ENCODE measurements at regions not wholly inside any gene's neighbourhood (a gene's known extent, or its start where the extent isn't known, plus 50 kb on each side); places are given as distances from the start of the nearest gene placed in this dataset.

DNA sequence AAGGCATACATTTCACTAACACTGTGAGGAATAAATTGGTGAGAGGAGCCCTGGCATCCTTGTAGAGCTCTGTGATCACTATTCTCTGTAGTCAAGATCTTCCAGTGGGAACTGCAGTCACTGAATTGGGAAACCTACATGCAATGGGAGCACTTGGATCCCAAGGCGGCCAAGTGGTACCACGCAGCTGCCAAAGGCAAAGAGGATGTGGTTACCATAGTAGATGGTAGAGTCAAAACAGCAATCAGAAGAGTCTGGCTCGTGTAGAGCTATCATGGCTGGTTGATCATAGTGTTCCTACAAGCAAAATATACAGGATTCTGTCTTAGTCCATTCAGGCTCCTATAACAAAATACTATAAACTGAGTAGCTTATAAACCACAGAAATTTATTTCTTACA is 849.7 kb downstream of the ROBO2 start:
- no peaks in the 10 kb centered on the region for H3K27me3 ChIP-seq (ENCODE audit: low read length)
- no peak overlapping the region for H3K27ac ChIP-seq (ENCODE audit: low read depth, low read length)
- no peak overlapping the region for H3K4me2 ChIP-seq (ENCODE audit: low read depth, low read length, poor library complexity, severe bottlenecking)
- H3K36me3 ChIP-seq (ENCODE audit: low read length) = no peaks in the 10 kb centered on the region
- H3K79me2 ChIP-seq (ENCODE audit: insufficient read depth, low read length) = no peaks in the 10 kb centered on the region
- H3F3A ChIP-seq (ENCODE audit: insufficient read depth) = no peaks in the 10 kb centered on the region
- H3K4me3 ChIP-seq (ENCODE audit: insufficient read depth, low read length, poor library complexity, severe bottlenecking) = no peak overlapping the region
- no peak for TF ChIP-seq EZH2phosphoT487 (conservative IDR thresholded peaks at IDR 0.05; ENCODE audit: low read length)
- TF ChIP-seq CTCF (IDR thresholded peaks at IDR 0.05; ENCODE audit: insufficient read depth, low read length, poor library complexity, severe bottlenecking) = no peak
- H4K20me1 ChIP-seq (ENCODE audit: low read depth, low read length) = no peaks in the 10 kb centered on the region
- no peaks in the 10 kb centered on the region for H3K9me2 ChIP-seq (replicated peaks; ENCODE audit: insufficient read depth, low read length)
- no peak overlapping the region for H3K9ac ChIP-seq (ENCODE audit: low read length)
- no peak overlapping the region for H2AFZ ChIP-seq (ENCODE audit: low read depth, low read length, severe bottlenecking)
- no peaks in the 10 kb centered on the region for H3K9me3 ChIP-seq (ENCODE audit: insufficient read depth, low read length)

- no peaks in the 10 kb centered on the region for H3K27me3 ChIP-seq (ENCODE audit: low read length)
- no peaks in the 10 kb centered on the region for H3K36me3 ChIP-seq (ENCODE audit: low read length)
- no peak for TF ChIP-seq EZH2phosphoT487 (conservative IDR thresholded peaks at IDR 0.05; ENCODE audit: low read length)
- no peak for TF ChIP-seq CTCF (IDR thresholded peaks at IDR 0.05; ENCODE audit: insufficient read depth, low read length, poor library complexity, severe bottlenecking)
- H3K79me2 ChIP-seq (ENCODE audit: insufficient read depth, low read length) = no peaks in the 10 kb centered on the region
- H4K20me1 ChIP-seq (ENCODE audit: low read depth, low read length) = no peaks in the 10 kb centered on the region
- no peaks in the 10 kb centered on the region for H3K9me2 ChIP-seq (replicated peaks; ENCODE audit: insufficient read depth, low read length)
- no peak overlapping the region for H3K4me3 ChIP-seq (ENCODE audit: insufficient read depth, low read length, poor library complexity, severe bottlenecking)
- H2AFZ ChIP-seq (ENCODE audit: low read depth, low read length, severe bottlenecking) = no peak overlapping the region
- H3K4me2 ChIP-seq (ENCODE audit: low read depth, low read length, poor library complexity, severe bottlenecking) = no peak overlapping the region
- H3K9me3 ChIP-seq (ENCODE audit: insufficient read depth, low read length) = no peaks in the 10 kb centered on the region
- H3K9ac ChIP-seq (ENCODE audit: low read length) = no peak overlapping the region
- H3F3A ChIP-seq (ENCODE audit: insufficient read depth) = no peaks in the 10 kb centered on the region
- H3K27ac ChIP-seq (ENCODE audit: low read depth, low read length) = no peak overlapping the region
These were observed 858.7 kb downstream of the ROBO2 start for GRCh38 chr3:77898621-77899020.

DNA sequence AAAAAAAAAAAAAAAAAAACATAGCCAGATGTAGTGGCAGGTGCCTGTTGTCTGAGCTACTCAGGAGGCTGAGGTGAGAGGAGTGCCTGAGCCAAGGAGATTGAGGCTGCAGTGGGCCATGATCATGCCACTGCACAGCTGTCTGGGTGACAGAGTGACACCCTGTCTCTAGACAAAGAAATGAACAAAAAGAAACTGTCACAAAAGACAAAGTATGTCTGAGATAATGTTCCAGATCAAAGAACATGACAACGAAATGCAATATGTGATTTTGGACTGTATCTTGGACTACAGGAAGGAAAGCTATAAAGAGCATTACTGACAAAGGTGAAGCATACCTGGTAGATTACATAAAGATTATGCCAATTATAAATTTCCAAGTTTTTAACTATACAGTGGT is 862.8 kb downstream of the ROBO2 start:
- Histone ChIP-seq H3K79me2 (ENCODE audit: insufficient read depth, low read length) (no peaks in the 10 kb centered on the region), H3K9ac (ENCODE audit: low read length) (no peak overlapping the region), H3K4me2 (ENCODE audit: low read depth, low read length, poor library complexity, severe bottlenecking) (no peak overlapping the region), H3K27me3 (ENCODE audit: low read length) (no peaks in the 10 kb centered on the region), H3K4me3 (ENCODE audit: insufficient read depth, low read length, poor library complexity, severe bottlenecking) (no peak overlapping the region), H3K27ac (ENCODE audit: low read depth, low read length) (no peak overlapping the region), H3K36me3 (ENCODE audit: low read length) (no peaks in the 10 kb centered on the region), H3K9me3 (ENCODE audit: insufficient read depth, low read length) (no peaks in the 10 kb centered on the region), H3K9me2 (replicated peaks; ENCODE audit: insufficient read depth, low read length) (no peaks in the 10 kb centered on the region), H2AFZ (ENCODE audit: low read depth, low read length, severe bottlenecking) (no peak overlapping the region), H3F3A (ENCODE audit: insufficient read depth) (no peaks in the 10 kb centered on the region), H4K20me1 (ENCODE audit: low read depth, low read length) (no peaks in the 10 kb centered on the region)
- no peak for TF ChIP-seq EZH2phosphoT487 (conservative IDR thresholded peaks at IDR 0.05; ENCODE audit: low read length)

GRCh38 chr3:77906102-77906709 is 866.3 kb downstream of the ROBO2 start:
- no peaks in the 10 kb centered on the region for H3F3A ChIP-seq (ENCODE audit: insufficient read depth)
- H3K27ac ChIP-seq (ENCODE audit: low read depth, low read length) = no peak overlapping the region
- H3K9ac ChIP-seq (ENCODE audit: low read length) = no peak overlapping the region
- H3K27me3 ChIP-seq (ENCODE audit: low read length) = no peaks in the 10 kb centered on the region
- no peak overlapping the region for H2AFZ ChIP-seq (ENCODE audit: low read depth, low read length, severe bottlenecking)
- no peak overlapping the region for H3K4me2 ChIP-seq (ENCODE audit: low read depth, low read length, poor library complexity, severe bottlenecking)
- H3K79me2 ChIP-seq (ENCODE audit: insufficient read depth, low read length) = no peaks in the 10 kb centered on the region
- H4K20me1 ChIP-seq (ENCODE audit: low read depth, low read length) = no peaks in the 10 kb centered on the region
- TF ChIP-seq EZH2phosphoT487 (conservative IDR thresholded peaks at IDR 0.05; ENCODE audit: low read length) = no peak
- no peak for TF ChIP-seq CTCF (IDR thresholded peaks at IDR 0.05; ENCODE audit: insufficient read depth, low read length, poor library complexity, severe bottlenecking)
- no peaks in the 10 kb centered on the region for H3K9me2 ChIP-seq (replicated peaks; ENCODE audit: insufficient read depth, low read length)
- H3K4me3 ChIP-seq (ENCODE audit: insufficient read depth, low read length, poor library complexity, severe bottlenecking) = no peak overlapping the region
- no peaks in the 10 kb centered on the region for H3K36me3 ChIP-seq (ENCODE audit: low read length)
- no peaks in the 10 kb centered on the region for H3K9me3 ChIP-seq (ENCODE audit: insufficient read depth, low read length)
